Inflammatory macrophage (primary cell): ENCODE measurements at regions not wholly inside any gene's neighbourhood (a gene's known extent, or its start where the extent isn't known, plus 50 kb on each side); places are given as distances from the start of the nearest gene placed in this dataset.

ENCODE experiments used
- DNase-seq, 2 donors: peaks; one replicate each; pipeline ENCODE4 v3.0.0-alpha.2; 2020 to 2022

- no peak for DNase-seq
Measured at GRCh38 chr2:67251741-67252140, 145.4 kb upstream of the ETAA1 start.

DNA sequence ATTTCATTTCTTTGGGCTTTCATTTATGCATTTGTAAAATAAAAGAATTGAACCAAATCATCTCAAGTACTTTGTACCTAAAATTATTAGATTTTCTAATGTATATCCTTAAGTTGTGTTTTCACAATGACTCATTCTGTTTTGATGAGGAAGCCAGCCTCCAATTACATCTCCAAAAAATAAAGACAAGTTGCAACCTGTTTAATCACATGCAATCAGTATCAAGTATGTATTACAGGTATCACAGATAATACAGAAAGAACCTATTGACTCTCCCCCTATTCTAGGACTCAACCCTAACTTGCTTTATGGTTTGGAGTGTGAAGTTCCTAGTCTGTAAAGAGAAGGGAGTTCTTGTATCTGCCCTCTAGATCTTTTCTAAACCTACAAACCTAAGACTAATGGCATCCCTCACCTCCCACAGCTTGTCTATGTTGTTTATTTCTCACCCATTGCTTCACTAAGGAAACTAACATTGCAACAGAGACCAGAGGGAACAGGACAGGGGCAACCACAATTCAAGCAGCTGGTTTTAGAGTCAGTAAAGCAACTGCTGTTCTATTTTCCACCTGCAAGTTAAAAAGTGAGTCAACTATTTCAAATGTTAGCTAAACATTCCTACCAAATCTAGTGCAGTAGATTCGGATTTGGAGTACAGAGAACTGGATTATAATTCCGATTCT, 141.1 kb upstream of the ETAA1 start:
- no peak for DNase-seq

DNA sequence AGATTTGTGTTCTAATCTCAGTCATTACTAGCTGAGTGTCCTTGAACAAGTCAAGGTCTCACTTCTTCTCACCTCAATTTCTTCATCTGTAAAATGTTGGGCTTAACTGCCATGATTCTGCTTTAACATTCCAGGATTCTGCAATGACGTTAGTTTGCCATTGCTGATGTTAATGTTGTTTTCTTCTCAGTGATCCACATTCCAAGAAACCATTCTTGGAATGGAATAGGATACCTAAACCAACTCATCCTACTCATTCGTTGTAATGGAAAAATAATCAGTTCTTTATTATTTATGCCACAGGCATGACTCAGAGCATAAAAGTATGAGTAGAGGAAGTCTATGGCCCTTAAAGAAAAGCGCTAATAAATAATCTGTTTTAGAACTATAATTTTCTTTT, 140.2 kb upstream of the ETAA1 start:
- no peak for DNase-seq

DNA sequence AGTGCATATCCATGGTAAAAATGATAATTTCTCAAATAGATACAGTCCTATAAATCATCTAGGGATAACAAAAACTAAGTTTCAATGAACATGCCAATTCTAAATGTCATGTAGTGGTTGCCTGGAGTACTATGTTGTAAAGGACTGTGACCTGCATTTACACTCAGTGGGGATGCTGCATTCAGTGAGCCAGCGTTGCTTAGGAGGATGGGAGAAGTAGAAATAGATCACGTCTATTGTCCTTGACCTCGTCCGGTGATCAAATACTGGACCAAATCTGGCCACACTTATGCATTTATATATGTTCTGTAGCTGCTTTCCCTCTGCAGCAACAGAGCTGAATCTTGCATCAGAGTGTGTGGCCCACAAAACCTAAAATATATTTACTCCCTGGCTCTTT, 139.0 kb upstream of the ETAA1 start:
- no peak for DNase-seq

- DNase-seq: no peak
Measured at GRCh38 chr2:67258831-67259230, 138.3 kb upstream of the ETAA1 start.

DNA sequence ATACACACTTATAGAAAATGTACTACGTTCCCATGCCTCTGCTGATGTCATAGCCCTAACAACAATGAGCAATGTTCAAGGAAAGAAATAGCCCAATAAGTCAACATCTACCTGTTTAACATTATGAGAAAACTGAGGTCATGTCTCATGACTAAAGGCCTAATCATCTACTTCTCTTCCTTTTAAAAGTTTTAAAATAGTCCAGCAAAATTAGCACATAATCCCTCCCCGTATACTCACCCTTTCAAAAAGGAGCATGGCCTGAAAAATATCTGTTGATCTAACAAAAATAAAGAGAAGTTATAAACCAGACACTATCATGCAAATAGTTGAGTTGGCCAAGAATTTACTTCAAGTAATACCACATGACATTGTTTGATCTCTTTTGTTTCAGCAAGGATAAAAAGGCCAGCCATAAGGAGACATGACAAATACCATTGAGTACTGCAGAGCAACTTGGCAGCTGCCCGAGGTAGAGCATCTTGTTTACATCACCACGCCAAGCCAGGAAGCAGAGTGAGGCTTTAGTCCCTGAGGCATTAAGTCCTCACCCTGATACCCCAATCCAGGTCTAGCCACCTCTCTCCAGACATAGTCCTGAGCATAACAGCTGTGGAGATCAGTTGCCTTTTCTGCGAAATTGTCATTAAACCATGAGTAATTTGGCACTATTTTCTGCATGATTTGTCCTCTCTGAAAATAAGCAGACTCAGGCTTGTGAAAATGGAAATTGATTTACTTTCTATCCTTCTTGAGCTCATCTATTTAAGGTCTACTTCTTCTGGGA, 137.4 kb upstream of the ETAA1 start:
- DNase-seq: no peak

- no peak for DNase-seq
Measured at GRCh38 chr2:67260343-67261277, 136.5 kb upstream of the ETAA1 start.

GRCh38 chr2:67267241-67267640, 129.9 kb upstream of the ETAA1 start:
- no peak for DNase-seq

DNA sequence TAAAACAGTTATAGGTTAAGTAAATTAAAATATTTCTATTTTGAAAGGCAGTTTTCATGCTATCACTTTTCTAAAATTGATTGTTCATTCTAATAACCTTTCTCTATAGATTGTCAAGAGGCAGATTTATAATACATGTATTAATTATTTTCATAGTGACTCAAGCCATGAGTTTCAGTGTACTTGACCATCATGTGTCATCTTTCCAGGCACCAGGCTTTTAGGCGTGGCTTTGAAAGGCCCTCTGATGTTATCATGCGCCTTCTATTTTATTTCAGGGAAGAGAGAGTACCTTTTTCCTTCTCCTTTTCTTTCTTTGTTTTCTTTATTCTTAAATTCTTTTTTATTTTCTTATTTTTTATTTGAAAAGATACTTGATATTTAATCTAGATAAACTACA, 128.3 kb upstream of the ETAA1 start:
- DNase-seq: no peak

DNA sequence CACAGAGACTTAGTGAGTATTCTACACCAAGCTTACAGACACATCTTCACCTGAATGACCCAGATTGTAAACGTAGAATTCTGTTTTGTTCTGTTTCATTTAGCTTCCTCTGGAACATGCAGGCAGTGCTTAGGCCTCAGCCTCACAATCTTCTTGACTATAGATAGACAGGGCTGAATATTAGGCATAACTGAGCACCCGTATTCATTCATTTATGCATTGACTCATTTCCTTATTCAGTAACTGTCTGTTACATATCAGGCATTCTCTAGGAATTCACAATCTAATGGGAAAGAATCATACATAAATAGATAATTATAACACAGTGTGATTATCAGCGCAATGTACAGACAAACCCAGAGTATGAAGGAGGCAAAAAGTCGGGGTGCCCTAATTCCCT, 124.9 kb upstream of the ETAA1 start:
- no peak for DNase-seq

DNA sequence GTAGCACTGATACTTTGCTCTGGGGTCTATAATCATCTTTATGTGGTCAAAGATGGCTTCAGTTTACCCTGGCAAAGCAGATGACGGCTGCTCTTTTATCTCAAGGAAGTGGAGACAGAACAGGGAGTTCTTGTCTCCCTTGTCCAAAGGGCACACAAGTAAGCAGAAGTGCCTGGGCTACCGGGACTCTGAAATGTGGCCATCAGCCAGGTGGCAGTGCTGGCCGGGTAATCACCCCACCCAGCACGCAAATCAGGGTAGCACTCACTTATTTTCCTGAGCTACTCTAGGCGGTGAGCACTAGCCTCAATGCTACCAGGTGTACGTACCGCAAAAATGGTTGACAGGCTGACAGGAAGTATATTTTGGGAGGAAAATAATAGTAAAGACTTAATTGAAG, 119.7 kb upstream of the ETAA1 start:
- DNase-seq: no peak

GRCh38 chr2:67281101-67281500, 116.0 kb upstream of the ETAA1 start:
- no peak for DNase-seq

DNA sequence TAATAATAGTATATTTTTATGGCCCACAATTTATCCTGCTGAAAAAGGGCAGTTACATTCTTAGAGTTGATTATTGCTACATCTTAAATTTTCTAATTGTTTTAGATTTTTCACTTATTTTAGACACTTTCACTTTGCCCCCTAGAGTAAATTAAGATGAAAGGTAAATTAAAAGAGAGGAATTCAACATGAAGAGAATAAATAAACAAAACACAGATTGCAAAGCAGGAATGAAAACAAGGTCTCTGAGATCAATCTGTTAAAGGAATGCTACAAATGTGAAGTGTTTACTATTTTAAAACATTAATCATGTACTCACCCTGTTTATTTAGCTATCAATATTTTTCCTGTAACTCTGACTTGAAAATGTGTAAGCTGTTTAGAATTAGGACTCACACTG, 113.5 kb upstream of the ETAA1 start:
- no peak for DNase-seq

DNA sequence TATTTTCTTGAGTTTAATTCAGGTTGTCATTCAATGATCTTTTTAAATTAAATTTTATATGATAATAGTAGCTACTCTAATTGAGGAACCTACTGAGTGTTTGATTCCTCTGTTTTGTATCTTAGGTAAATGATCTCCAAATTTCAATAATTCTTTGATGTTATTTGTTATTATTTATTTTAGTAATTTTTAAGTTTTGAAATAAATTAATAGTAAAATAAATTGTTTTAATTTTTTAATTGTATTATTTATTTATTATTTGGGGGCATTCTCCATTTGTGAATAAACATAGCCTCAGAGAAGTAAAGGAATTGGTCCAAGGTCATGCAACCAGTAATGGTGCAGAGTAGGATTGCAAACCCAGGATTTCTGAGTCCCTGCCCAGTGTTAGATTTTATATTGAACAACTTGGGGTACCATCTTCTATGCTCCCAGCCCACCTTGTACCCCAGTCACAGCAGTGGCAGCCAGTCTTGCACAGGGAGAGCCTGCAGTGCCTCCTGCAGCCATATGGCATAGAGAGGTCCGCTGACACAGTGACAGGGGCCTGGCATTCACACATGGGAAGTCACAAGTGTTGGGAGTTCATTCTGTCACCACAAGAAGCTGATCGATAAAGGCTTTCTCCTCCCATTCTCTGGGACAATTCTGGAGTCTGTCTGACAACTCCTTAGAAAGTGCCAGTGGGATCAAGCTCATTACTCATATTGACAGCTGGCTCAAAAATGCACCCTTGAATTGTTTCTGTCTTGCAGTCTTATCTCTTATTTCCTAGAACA, 110.0 kb upstream of the ETAA1 start:
- no peak for DNase-seq

GRCh38 chr2:67289271-67289670, 107.9 kb upstream of the ETAA1 start:
- no peak for DNase-seq

DNA sequence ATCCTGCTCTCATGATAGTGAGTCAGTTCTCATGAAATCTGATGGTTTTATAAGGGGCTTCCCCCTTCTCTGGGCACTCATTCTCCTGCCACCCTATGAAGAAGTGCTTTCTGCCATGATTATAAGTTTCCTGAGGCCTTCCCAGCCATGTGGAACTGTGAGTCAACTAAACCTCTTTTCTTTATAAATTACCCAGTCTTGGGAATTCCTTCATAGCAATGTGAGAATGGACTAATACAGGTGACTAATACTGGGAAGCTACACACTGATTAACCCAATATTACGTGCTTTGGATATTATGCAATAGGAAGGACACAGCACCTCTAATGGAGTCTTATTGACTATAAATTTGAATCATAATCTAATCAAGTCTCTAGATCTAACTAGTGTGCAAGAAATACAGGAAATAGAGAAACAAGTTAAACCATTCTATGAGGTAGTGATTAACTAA, 107.2 kb upstream of the ETAA1 start:
- DNase-seq: no peak

GRCh38 chr2:67290451-67291290, 106.5 kb upstream of the ETAA1 start:
- DNase-seq: no peak

DNA sequence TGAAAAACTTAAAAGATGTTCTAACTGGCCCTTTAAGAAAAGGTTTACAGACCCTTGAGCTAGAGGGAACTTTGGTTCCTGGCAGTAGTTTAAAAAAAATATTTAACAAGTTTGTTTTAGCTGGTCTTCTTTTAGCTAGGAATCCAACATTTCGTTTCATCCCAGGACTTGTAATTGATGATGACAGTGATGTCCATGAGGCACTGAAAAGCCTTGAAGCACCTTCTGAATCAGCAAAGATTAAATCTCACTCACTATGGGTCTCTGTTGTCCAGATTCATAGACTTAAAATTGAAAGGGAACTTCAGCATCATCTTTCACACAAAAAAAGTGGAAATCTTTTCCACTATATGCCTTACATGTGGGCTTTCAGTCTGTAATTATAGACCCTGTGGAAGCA, 102.9 kb upstream of the ETAA1 start:
- DNase-seq: no peak

DNA sequence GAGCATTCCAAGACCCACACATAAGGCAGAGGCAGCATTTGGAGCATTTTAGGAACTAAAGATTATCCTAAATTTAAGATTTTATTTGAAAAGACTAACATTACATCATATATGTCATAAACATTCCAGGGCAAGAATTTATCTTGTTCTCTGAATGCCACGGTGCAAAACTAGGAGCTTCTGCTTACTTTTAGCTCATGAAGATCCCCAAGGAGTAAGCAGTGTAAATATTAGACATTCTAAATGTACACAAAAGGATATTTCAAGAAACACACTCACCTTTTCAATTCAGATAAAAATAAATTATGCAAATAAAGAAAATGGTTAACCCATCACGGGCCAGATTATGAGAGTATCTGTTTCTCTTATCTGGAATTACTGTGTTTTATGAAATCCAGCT, 101.7 kb upstream of the ETAA1 start:
- no peak for DNase-seq

- no peak for DNase-seq
Measured at GRCh38 chr2:67295851-67296250, 101.3 kb upstream of the ETAA1 start.

- no peak for DNase-seq
Measured at GRCh38 chr2:67304300-67304890, 92.7 kb upstream of the ETAA1 start.
